NCI-H1105 treated with DMSO at 0.1 percent for 48 hours (cell line): ENCODE measurements at regions not wholly inside any gene's neighbourhood (a gene's known extent, or its start where the extent isn't known, plus 50 kb on each side); places are given as distances from the start of the nearest gene placed in this dataset.

Experiments used
- DNase-seq: peaks from one replicate; lab custom pipeline; 2025; lab: John Stamatoyannopoulos, UW

GRCh38 chr2:181188605-181189004 lies 208.2 kb downstream of the UBE2E3 start:
- no peak for DNase-seq

GRCh38 chr2:181189951-181190350 lies 209.5 kb downstream of the UBE2E3 start:
- DNase-seq, result no peak

- no peak for DNase-seq
Measured at GRCh38 chr2:181190711-181191110, 210.3 kb downstream of the UBE2E3 start.

DNA sequence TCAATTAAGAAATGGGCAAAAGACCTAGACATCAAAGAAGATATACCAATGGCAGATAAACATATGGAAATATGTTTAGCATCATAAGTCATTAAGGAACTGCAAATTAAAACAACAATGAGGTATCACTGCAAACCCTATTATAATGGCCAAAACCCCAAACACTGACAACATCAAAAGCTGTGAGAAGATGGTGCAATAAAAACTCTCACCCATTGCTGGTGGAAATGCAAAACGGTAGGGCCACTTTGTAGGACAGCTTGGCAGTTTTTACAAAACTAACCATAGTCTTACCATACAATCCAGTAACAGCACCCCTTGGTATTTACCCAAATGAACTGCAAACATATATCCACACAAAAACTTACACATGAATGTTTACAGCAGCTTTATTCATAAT lies 213.1 kb downstream of the UBE2E3 start:
- DNase-seq, result no peak

DNA sequence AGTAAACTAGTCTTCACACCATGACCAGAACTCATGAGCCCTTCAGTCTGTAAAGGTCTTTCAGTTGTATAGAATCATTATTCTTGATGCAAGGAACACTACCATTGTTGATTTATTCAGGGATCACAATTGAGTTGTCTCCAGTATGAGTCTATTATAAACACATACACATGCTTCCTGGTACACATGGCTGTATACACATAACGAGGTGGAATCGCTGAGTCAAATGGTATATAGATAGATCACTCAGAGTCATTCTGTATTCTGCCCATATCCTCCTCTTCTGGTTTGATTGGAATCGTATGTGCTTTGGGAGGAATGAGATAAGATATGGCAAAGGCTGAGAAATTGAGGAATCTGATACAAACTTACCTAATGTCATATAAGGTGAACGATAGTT lies 216.0 kb downstream of the UBE2E3 start:
- DNase-seq, result no peak

DNA sequence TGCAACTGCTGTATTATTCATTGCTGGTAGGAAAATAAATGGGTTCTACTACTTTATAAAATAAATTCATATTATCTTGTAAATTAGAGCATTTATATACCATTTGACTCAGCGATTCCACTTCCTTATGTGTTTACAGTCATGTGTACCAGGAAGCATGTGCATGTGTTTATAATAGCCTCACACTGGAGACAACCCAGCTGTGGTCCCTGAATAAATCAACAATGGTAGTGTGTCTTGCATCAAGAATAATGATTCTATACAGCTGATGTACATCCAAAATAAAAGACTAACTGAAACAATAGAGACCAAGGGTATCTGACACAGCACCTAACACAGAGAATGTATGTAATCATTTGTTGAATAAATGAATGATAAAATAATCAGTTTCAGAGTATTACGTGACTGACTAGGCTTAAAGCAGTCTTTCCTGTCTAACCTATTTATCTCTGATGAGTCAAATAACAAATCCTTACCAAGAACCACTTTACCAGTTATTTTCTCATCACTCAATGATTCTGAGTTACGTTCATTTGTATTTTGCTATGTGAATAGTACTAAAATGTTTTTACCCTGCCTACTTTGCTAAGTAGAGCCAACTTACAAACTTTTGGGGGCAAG lies 216.8 kb downstream of the UBE2E3 start:
- DNase-seq, result no peak

GRCh38 chr2:181198183-181198864 lies 217.9 kb downstream of the UBE2E3 start:
- no peak for DNase-seq

GRCh38 chr2:181203412-181203811 lies 223.0 kb downstream of the UBE2E3 start:
- no peak for DNase-seq

GRCh38 chr2:181203916-181204315 lies 223.5 kb downstream of the UBE2E3 start:
- no peak for DNase-seq

- DNase-seq, result no peak
Measured at GRCh38 chr2:181218401-181218821, 238.0 kb downstream of the UBE2E3 start.

DNA sequence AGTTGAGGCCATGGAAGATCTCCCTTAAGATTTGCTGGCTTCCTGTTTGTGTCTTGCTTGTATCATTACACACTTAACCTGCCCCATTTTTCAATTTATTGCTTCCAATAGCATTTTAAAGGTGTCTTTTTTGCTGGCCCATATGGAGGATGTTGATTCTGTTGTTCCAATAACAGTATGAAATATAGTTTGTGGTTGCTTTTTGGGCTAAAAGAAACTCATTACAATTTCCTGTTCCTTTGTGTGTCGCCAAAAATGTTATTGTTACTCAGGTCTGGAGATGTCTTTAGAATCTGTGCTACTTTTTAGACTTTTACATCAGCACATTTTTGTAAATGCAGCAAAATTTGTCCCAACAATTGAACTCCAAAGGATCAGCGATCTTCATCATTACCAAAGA lies 234.0 kb upstream of the ITGA4 start:
- DNase-seq, result no peak

DNA sequence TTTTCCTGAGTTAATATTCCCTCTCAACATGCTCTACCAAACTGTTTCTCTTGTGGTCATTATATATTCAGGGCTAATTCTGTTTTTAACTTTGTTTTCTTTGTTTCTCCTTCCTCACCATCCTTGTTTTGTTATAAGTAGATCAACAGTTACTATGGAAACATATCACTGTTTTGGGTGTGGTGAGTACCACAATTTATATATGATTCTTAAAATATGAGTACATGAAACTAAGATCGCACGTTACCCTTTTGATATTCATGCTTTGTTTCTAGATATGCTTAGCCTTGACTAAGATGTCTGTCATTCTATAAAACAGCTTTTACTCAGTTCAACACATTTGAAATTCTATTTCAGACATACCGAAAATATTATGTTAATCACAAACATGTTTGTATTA lies 232.3 kb upstream of the ITGA4 start:
- DNase-seq, result no peak

- no peak for DNase-seq
Measured at GRCh38 chr2:181228661-181229060, 228.5 kb upstream of the ITGA4 start.

- DNase-seq, result no peak
Measured at GRCh38 chr2:181231151-181231550, 226.0 kb upstream of the ITGA4 start.

- DNase-seq, result no peak
Measured at GRCh38 chr2:181231886-181232621, 225.1 kb upstream of the ITGA4 start.

DNA sequence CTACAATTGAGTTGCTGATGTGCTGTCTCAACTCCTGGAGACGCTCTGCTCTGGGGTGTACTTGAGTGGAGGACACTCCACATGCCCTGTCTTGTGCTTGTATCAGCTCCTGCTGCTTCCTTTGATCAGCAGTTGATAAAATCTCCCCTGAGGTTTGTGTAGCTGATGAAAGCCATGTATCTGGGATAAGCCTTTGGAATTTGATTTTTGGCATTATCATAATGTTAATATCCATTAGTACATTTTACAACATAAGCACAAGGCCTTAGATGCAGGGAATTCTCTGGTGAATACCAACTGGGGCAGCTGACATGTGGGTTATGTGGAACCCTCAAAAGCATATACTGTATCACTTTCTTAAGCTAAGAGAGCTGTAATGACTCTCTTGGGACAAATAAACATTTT lies 222.7 kb upstream of the ITGA4 start:
- DNase-seq, result no peak

GRCh38 chr2:181235011-181235410 lies 222.2 kb upstream of the ITGA4 start:
- DNase-seq, result no peak

DNA sequence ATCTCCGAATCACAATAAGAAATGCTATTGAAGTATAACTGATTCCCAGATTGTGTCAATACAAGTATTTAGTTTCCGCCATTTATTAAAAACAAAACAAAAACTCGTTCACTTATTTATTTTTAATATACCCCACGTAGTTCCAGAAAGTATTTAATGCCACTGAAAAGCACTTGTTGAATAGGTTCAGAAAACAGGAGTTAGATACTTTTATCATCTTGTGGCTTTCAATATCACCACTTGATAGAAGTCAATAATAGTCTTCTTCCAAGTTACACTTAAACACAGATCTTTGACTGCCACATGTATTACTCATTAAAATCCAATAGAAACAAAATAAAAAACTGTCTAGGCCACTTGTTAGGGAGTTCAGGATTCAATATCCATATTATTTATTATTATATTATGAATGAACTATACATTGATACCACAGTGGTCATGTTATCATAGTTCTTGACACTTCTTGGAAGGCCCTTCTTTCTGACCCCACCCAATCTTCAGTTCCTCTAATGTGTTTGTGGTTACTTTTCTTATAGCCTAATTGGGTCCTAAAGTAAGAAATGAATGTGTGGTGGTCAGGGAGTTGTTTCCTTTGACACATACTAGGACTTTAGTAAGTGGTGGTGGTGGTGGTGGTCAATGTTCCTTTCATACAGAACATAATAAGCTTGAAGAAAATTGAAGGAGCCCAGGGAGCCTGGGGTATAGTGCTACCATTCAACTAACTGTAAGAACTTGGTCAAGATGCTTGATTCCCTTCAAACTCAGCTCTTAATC lies 221.3 kb upstream of the ITGA4 start:
- no peak for DNase-seq

- no peak for DNase-seq
Measured at GRCh38 chr2:181239201-181239799, 217.9 kb upstream of the ITGA4 start.

DNA sequence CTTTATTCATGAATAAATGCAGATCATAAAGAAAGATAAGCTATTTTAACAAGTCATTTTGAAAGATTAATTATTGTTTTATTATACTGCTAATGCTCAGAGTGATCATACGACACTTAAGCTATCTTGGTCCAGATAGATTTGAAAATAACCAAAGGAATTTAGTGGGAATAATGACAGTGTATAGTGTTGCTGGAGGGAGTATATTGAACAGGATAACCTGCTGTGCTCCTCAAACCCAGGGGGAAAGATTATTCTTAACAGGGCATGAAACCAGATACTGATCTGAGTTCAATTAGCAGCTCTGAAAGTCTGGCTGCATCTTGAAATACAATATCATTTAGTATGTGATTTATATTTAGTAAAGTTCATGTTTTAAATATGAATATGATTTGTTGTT lies 216.3 kb upstream of the ITGA4 start:
- DNase-seq, result no peak

GRCh38 chr2:181241366-181241765 lies 215.8 kb upstream of the ITGA4 start:
- no peak for DNase-seq

GRCh38 chr2:181241797-181242196 lies 215.4 kb upstream of the ITGA4 start:
- no peak for DNase-seq
